HG03066 (cell line): ENCODE measurements at regions not wholly inside any gene's neighbourhood (a gene's known extent, or its start where the extent isn't known, plus 50 kb on each side); places are given as distances from the start of the nearest gene placed in this dataset.

Source experiments
- ATAC-seq: cut with Tn5 transposase; IDR thresholded peaks from one replicate; pipeline ENCODE4 v1.9.1; 2021; ENCODE audit warnings: low read depth; ENCODE audit not compliant: unreplicated experiment

DNA sequence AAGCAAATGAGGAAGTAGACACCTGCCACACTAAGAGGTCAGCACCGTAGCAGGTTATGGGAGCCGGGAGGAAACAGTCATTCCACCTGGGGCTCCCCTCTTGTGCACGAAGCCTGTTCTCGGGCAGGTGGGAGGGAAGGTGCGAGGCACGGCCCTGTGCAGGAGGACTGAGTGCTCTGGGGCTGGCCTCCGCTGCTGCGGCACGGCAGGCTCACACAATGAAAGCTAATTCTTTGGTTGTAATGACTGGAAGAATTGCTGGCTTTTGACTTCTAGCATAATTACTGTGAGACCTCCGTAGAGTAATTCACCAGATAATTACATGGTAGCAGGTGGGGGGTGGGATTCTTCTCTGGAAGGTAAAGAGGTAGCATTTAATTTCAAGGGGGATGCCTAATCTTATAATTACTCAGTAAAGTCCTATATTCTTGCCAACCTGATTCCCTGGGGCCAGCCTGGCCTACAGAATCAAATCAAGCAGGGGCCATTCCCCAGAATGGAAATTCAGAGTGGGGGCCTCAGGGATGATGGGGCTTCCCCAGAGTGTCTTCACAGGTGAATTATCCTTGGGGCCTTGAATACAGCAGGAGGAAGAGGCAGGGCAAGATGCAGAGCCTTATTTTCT is 129.1 kb downstream of the TPRA1 start:
- ATAC-seq, result no peak

DNA sequence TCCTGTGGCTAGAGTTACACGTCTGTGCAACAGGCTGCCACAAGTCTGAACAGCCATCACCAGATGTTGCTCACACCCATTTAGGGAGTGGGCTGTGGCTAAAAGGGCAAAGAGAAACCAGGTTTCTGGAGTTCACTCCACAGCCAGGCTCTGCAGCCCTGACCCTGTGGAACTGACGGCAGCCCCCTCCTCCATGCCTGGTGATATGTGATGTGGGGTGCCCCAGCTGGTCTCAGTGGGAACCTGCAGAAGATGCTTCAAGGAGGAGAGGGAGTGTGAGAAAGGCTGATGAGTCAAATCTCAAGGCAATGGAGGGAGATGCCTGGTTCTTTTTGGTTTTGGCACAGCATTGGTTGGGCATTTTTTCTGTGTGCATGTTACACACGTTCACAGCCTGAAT is 130.6 kb downstream of the TPRA1 start:
- ATAC-seq, result no peak

DNA sequence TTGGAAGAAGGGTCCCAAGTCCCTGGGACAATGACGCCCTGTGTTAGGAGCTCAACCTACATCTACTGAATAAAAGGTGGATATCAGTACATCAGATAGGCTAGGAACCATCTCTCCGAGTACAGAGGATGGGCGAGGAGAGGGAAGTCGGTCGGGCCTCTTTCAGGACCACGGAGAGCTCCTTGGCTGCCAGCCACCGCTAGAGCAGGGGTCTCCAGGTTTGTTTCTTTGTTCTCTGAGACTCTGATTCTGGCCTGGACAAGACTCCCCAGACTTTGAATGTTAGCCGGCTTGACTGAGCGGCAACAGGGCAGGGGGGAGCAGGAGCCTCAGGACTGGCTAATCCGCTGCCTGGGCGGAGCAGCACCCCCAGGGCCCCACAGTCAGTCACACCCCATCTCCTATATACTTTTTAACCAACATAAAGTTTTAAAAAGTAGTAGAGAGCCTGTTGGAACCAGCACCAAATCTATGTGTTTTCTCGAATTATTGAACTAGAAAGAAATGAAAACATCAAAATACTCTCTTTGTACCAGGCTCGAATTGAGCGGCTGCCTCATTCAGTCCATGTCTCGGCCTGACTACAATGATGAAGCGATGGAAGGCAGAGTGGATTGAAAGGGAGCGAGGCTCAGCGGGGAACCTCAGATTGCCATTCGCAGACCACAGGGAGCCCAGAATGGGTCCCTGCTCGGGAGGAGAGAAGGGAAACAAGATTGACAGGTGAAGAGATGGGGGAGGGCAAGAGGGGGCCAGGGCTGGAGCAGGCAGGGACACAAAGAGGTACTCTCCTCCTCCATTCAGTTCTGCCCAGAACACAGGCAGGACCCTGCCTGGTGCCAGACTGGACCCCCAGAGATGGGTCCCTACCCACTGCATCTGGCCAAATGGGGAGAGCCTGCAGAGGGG is 131.6 kb downstream of the TPRA1 start:
- ATAC-seq, result no peak

DNA sequence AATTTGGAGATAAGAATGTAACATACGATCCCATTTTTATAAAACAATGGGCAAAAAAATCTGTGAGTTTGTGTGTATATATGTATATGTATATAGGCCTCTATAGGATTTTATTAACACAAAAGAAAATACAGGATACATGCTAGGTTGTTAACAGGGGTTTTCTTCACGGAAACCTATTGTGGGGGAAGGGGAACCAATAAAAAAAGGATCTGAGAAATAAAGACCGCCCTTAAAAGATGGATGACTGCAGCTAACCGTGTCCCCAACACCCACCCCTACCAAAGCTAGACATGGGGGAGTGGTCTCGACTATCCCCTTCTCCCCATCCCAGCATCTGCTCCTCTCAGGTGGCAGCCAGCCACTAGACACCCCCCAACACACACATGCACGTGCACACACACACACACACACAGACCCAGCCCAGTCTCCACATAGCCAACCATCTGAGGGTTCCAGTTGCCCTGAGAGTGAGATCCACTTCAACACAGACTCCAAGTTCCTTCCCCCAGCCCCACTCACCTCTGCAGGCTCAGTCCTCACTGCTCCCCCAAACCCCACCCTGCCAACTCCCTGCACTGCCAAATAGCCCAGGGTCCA is 132.9 kb downstream of the TPRA1 start:
- no peak for ATAC-seq

DNA sequence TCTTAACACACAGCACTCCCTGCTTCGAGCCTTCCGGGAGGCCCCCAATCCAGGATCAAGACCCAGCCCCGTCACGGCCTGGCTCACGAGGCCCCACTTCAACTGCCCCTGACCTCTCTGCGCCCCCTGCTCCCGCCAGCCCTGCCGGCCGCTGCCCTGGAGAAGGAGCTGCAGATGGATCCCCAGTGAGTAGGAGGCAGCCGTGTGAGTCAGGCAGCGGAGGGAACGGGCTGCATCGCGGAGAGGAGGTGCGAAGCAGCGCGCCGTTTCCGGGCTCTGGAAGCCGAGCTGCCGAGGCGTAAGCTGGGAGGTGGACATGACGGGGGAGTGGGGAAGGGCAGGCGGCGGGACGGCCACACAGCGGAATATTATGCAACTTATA is 133.4 kb downstream of the TPRA1 start:
- no peak for ATAC-seq

DNA sequence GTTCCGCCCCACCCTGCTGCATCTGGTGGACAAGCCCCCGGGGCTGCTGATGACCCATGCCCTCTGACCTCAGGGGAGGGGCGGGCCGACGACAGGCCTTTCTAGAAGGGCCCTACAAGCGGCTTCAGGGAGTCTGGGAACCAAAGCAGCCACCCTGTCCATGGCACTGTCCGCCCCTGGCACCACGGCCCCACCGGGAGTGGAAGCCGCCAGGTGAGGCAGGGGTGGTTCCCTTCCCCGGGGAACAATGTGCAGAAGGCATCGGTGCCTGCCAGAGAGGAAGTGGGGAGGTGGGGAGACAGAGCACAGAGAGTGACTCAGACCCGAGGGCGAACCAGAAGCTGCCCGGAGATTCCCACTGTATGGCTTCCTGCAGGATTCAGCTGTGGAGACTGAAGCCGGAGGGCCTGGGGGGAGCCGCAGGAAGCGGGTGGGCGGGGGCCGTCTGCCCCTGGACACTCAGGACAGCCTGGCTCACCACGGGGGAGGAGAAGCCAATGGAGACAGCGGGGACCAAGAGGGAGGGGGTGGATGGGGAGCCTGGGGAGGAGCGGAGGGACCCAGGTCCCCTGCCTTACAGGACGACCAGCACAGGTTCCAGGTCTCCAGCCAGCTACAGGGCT is 134.0 kb downstream of the TPRA1 start:
- ATAC-seq, result no peak

DNA sequence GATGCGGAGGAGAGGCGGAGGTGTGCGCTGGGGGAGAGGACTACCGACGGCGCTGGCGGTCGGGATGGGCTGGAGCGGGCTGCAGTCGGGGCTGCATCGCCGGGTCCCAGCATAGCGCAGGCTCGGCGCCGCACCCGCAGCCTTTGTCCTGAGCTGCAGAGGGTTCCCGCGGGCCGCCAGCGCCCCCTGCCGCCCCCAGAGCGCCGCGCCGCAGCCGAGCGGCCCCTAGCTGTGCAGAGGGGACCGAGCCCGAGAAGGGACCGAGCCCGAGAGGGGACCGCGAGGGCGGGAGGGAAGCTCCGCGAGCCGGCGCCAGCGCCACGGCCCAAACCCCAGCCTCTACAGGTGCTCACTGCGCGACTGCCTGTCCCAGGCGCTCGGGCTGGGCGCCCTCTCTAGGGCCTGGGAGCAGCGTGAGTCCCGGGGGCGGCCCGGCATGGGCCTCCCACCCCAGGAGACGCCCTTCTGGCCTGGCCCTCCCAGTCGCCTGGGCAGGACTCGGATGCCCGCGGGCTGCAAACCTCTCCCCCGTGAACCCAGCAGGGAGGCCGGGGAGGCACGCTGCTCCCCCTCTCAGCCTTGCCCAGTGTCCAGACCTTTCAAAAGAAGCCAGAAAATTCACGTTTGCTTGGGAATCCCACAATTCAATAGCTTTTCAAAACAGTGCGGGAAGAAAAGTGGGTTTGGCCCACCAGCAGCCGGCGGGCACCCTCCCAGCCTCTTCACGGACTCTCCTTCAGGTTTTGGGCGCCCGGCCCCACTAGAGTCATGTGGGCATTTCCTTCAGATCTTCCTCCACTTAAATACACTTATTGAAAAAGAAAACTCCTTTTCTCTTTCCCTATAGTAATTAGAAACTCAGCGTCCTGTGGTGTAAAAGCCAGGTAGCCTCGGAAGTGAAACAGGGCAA is 134.7 kb downstream of the TPRA1 start:
- no peak for ATAC-seq

DNA sequence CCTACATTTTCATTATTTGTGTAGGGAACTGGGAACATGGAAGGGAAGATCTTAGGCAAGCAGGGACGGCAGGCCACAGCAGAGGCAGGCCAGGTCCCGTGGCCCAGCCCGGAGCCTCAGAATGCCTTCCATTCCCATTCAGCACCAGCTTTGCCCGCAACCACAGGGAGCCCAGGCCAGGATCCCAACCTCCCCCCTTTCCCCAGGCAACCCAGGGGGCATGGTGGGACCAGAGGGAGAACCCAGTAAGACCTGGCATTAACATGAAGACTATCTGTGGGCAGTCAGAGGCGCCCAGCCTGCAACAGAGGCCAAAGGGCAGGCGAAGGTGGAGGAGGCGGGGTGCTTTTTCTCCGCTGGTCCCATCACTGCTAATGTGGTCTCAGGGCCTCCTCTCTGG is 135.6 kb downstream of the TPRA1 start:
- no peak for ATAC-seq

DNA sequence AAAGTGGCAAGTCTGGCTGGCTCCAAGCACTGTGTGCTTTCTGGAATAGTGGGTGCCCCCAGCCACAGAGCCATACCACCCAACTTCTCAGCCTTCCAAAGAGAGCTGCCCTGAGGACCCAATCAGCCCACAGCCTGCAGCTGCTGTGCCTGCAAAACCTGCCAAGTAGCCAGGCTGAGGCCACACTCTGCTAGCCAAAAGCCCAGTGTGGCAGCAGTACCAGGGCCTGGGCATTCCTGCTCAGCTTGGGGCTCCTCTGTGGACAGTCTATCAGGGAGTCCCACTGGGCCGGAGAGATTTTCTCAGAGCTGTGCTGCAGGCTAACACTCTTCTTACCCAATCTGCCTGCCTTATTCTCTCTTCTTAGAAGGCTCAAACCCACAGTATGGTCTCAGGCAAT is 136.5 kb downstream of the TPRA1 start:
- ATAC-seq, result no peak

DNA sequence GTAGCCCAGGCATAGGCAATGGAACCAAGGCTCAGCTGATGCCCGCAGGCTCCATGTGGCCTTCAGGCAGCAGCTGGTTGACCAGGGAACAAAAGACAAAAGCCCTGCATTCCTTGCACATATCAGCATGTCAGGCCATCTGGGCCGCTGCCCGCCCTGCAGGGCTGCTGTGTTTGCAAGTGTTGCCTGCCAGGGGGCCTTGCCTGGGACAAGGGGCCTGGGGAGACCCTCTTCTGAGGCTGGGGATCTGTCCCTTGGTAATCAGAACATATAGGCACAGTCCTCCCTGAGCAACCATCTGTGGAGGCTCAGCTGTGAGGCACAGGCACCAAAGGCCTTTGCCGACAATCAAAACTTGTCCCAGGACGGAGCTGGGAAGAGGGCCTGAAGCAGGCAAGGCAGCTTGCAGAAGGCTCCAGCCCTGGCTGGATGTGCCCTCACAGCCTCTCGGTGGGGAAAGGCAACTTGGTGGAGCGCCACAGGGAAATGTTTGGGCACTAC is 138.2 kb downstream of the TPRA1 start:
- ATAC-seq, result no peak

DNA sequence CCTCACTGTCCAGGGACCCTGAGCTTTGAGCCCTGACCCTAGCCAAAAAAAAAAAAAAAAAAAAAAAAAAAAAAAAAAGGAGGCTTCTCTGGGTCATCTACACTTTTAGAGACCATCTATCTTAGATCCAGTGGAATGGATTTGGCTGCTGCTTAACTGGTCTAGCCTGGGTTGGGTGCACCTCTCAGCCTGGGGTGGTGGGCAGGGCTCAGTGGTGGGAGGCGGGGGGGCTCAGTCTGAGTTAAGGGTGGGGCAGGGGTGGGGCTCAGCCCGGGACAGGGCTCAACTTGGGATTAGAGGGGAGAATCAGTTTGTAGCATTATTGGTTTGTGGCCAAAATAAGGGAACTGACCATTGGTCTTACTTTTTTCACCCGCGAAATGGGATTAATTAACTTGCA is 139.2 kb downstream of the TPRA1 start:
- ATAC-seq, result no peak

DNA sequence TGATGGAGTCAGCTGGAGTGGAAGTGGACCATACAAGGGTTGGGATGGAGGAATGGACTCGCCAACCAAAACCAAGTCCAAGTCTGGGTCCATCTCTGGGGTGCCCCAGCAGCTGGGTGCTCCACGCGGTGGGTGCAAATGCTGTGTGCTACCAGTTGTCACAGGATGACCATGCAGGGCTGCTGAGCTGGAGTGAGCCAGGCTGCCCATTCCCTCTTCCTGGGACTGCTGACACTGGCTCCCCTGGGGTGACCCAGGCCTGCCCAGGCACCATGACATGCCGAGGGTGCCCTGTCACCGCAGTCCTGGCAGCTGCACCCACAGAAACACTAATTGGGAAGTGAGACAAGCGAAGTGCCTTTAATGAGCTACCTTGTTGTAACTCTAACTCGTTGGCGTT is 140.2 kb downstream of the TPRA1 start:
- no peak for ATAC-seq

DNA sequence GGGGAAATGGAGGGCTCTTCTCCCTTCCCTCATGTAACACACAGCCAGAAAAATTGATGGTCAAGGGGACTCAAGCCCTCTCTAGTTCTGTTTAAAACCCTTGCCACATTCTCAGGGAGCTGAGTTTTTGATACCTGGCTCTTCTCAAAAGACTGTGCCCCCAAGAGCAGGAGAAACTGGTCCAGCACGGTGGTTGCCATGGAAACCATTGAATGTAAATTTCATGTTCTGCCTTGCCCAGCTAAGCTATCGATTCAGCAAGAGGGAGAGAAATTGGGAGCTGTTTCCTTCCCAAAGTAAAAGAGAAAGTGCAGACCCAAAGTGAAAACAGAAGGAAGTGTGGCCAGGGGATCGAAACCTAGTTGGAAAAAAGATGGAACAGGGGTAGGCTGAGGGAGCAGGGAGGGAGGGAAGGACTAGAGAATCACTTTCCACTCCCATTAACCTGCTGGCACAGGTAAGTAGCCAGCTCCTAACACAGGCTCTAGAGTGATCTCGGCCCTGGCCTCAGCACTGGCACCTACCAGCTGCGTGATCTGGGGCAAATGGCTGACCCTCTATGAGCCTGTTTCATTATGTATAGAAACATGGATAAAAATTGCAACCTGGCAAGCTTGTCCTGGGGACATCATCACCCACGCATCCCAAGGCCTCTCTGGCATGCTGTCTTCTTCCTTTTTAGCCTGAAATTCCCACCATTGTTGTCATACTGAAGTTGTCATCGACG is 140.9 kb downstream of the TPRA1 start:
- no peak for ATAC-seq

DNA sequence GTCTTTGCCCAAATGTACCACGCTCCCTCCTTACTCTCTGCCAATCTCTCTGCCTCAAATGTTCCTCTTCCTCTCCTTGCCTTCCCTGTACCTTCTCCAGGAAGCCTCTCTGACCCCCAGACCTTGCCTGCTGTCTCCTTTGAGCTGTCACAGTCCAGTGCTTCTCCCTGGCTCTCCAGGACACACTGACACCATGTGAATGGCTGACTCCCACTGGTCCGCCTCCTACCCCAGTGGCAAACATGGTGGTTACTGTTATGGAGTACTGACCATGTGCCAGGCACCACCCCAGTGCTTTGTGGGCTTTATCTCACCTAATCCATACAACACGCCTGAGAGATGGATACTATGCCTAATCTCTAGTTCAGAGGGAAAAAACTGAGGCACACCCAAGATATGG is 141.9 kb downstream of the TPRA1 start:
- ATAC-seq, result no peak

DNA sequence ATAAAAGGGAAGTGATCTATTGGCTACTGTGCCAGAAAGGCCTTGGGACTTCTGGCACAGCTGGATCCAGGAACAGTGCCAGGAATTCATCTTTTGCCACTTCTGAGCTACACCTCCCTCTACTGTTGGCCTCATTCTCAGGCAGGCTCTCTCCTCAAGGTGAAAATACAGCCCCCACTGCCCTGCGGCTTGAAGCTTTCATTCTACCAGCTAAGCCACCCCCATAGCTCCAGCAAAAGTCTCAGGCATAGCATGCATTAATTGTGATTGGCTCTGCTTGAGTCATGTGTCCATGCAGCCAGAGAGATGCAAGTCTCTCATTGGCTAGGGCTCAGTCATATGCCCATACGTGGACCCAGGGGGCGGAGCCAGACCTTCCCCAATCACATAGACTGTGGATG is 142.4 kb downstream of the TPRA1 start:
- no peak for ATAC-seq

DNA sequence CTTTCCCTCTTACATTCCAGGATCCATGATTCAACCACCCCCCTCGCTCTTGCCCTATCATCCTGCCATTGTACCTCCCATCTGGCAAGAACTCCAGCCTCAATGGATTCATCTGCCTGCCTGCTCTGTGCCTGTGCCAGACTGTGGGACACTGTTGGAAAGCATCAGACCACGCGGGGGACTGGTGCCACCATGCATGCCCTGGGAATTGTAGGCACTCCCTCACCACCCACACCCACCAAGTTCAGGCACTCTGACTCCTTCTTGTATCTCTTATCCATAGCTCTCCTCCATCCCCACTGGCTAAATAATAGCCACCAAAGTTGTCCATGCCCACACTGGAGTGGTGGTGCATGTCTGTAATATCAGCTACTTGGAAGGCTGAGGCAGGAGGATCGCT is 143.8 kb downstream of the TPRA1 start:
- ATAC-seq, result no peak

DNA sequence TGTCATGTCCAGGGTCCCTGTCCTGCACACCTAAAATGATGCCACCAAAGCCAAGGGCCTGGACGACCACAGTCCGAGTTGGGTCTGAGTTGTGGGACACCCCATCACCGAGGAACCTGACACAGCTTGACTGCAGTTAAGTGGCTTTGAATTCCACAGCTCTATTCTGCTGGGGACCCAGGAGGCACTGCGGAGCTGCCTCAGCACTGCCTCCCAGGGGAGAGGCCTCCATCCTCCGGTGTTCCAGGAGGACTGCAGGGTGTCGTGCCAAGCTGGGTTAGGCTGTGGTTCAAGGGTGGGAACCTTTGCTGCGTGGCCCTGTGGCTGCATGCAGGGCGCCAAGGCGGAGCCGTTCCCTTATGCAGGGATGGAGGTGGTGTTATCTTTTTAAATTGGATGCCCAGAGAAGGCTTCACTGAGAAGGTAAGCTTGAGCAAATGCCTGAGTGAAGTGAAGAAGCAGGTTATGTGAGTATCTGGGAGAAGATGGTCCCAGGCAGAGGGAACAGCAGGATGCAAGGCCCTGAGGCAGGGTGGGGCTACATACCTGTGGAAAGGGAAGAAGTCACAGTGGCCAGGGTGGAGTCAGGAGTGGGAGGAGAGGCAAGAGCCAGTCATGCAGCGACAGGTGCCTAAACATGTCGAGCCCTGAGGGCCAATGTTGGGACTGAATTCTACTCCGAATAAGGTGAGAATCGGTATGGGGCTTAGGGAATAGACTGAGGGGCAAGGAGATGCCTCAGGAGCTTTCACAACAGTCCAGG is 144.8 kb downstream of the TPRA1 start:
- ATAC-seq, result no peak

DNA sequence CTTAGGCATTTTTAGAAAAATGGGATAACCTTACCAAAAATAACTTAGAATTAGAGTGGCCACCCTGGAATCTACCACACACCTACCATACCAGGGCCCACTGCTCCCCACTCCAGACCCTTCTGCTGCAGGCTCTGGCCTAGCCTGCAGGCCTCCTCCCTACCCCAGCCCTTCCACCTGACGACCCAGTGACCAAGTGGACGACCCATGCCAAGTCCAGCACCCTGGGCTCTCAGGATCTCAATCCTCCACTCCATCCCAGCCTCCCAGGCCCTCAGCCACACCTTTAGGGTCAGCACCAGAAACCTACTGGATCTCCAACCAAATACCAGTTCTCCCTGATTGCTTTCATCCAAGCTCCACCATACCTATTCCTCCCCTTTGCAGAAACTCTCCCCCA is 145.8 kb downstream of the TPRA1 start:
- ATAC-seq, result no peak
